ENCODE measurements at regions not wholly inside any gene's neighbourhood (a gene's known extent, or its start where the extent isn't known, plus 50 kb on each side); places are given as distances from the start of the nearest gene placed in this dataset.
A peak's percentile ranks its signal among the peaks of the same experiment; 100 is the strongest.

DNA sequence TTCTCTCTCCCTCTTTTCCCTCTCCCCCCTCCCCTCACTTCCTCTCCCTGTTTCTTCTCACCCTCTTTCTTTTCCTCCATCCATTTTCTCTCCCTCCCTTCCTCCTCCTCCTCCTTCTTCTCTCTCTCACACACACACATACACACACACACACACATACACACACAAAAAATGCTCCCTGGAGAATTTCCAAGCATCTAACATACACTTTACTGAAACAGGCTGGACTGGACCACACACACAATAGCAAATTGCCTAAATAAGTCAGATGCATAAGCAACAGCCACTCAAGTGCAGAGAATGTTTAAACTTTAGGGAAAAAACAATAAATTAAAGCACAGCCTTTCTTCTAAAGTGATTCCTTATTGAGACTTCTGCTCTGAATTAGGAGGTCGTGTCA, 267.7 kb downstream of the FGFR2 start:
- peak overlapping the region; percentile 2 to 65 (median 15) for H3K27ac Mint-ChIP-seq
- H3K4me3 Mint-ChIP-seq = no peak overlapping the region
- TF ChIP-seq, protein P1, sequence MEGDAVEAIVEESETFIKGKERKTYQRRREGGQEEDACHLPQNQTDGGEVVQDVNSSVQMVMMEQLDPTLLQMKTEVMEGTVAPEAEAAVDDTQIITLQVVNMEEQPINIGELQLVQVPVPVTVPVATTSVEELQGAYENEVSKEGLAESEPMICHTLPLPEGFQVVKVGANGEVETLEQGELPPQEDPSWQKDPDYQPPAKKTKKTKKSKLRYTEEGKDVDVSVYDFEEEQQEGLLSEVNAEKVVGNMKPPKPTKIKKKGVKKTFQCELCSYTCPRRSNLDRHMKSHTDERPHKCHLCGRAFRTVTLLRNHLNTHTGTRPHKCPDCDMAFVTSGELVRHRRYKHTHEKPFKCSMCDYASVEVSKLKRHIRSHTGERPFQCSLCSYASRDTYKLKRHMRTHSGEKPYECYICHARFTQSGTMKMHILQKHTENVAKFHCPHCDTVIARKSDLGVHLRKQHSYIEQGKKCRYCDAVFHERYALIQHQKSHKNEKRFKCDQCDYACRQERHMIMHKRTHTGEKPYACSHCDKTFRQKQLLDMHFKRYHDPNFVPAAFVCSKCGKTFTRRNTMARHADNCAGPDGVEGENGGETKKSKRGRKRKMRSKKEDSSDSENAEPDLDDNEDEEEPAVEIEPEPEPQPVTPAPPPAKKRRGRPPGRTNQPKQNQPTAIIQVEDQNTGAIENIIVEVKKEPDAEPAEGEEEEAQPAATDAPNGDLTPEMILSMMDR (IDR thresholded peaks at IDR 0.05; ENCODE audit: unreplicated experiment in 3 of 3) = no peak
- H3K36me3 Mint-ChIP-seq (ENCODE audit: low read depth) = no peaks in the 10 kb centered on the region
- H3K27me3 Mint-ChIP-seq (ENCODE audit: low read depth) = peaks cover 14% of the 10 kb centered on the region
- peaks cover 6% of the 10 kb centered on the region for H3K4me1 Mint-ChIP-seq
- H3K9me3 Mint-ChIP-seq = no peaks in the 10 kb centered on the region

DNA sequence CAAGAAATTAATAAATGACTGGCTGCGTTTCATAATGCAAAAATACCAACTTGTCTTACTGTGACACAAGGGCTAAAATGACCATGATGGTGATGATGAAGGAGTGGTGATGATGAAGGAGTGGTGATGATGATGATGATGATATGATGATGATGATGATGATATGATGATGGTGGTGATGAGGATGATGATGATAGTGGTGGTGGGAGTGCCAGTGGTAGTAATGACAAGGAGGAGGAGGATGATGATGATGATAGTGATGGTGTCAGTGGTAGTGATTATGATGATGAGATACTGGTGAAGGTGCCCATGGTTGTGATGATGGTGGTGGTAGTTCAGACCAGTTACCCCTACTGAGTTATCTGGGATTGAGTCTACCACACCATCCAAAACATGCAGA, 265.9 kb downstream of the FGFR2 start:
- Mint-ChIP-seq H3K27me3 (ENCODE audit: low read depth) (peaks cover 8% of the 10 kb centered on the region), H3K36me3 (ENCODE audit: low read depth) (no peaks in the 10 kb centered on the region), H3K27ac (no peak overlapping the region), H3K9me3 (no peaks in the 10 kb centered on the region), H3K4me3 (no peak overlapping the region), H3K4me1 (peaks cover 6% of the 10 kb centered on the region)
- TF ChIP-seq, protein P1 (IDR thresholded peaks at IDR 0.05; ENCODE audit: unreplicated experiment in 3 of 3) = no peak

DNA sequence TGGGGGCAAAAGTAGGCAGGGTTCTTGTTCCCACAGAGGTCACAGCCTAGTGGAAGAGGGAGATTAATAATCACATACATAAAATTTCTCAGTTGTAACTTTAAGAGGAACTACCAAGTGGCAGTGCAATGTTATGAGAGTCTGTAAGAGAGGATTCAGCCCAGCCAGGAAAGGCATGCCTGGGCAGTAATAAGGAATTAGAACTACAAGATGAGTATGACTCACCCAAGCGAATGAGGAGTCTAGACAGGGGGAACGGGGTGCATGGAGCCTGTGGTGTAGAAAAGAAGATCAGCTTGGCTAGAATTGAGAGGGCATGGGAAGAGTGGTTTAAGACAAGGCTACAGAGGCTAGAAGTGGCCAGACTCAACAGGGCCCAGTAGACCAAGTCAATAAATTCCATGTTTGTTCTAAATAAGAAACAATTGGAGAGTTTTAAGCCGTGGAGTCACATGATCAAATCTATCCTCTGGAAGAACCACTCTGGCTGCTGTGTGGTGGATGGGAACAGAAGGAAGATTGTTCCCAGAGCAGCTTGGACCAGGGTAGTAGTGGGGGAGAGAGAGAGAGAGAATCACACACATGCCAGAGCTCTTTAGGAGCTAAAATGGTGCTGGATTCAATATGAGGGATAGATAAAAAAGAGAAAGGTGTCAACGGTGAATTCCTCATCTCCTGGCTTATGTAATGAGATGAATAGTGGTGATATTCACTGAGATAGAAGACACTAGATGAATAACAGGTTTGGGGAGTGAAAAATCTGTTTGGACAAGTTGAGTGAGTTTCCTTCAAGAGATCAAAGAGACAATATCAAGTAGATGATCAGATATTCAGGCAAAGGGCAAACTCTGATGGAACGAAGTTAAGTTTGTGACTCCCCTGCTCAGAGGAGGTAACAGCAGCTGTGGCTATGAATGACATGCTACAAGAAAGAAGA, 265.1 kb downstream of the FGFR2 start:
- H3K4me3 Mint-ChIP-seq = no peak overlapping the region
- peaks cover 7% of the 10 kb centered on the region for H3K4me1 Mint-ChIP-seq
- TF ChIP-seq, protein P1 (IDR thresholded peaks at IDR 0.05; ENCODE audit: unreplicated experiment in 3 of 3) = no peak
- no peaks in the 10 kb centered on the region for H3K9me3 Mint-ChIP-seq
- H3K27me3 Mint-ChIP-seq (ENCODE audit: low read depth) = peaks cover 8% of the 10 kb centered on the region
- no peak overlapping the region for H3K27ac Mint-ChIP-seq
- no peaks in the 10 kb centered on the region for H3K36me3 Mint-ChIP-seq (ENCODE audit: low read depth)

DNA sequence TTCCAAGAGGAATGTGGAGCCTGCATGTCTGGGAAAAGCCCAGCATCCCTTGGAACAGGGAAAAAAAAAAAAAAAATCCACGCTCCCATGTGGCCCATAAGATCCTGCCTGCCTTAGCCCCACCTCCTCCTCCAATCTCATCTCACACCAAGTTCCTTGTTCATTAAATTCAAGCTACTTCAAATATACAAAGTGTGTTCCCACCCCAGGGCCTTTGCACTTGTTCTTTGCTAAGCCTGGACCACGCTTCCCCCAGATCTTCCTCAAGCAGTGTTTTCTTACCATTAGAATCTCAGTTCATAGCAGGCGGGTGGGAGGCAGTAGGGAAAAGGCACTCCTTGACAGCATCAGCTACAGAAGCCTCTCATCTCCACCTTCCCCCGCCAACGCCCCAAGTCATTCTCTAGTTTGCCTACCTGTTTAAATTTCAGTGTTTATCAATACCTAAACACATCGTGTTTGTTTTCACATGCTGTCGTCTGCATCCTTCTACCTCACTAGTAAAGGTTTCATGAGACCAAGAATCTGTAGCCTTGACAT, 262.8 kb downstream of the FGFR2 start:
- H3K27ac Mint-ChIP-seq = peak overlapping the region in 1 of 3 experiments; percentile 48
- H3K9me3 Mint-ChIP-seq = no peaks in the 10 kb centered on the region
- TF ChIP-seq, protein P1 (IDR thresholded peaks at IDR 0.05; ENCODE audit: unreplicated experiment in 3 of 3) = no peak
- no peaks in the 10 kb centered on the region for H3K36me3 Mint-ChIP-seq (ENCODE audit: low read depth)
- peaks cover 21% of the 10 kb centered on the region for H3K4me1 Mint-ChIP-seq
- no peak overlapping the region for H3K4me3 Mint-ChIP-seq
- H3K27me3 Mint-ChIP-seq (ENCODE audit: low read depth) = peaks cover 17% of the 10 kb centered on the region

DNA sequence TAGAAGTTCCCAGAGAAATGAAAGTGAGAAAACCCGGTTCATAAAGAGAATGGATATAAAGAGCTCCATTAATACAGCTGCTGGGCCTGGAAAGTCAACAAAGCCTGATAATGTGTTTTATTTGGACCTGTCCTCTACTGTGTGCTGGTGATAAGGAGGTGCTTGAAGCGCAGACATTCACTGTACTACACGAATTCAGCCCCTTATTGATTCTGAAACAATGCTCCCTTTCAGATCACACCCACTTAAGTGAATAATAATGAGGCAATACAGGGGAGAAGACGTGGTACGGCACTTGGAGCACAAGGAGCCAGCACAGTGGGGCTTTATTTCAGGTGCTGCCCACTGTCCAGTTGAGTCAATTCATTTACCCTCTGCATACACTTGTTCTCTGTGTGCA, 260.8 kb downstream of the FGFR2 start:
- Mint-ChIP-seq H3K4me1 (peaks cover 20% of the 10 kb centered on the region), H3K27ac (no peak overlapping the region), H3K36me3 (ENCODE audit: low read depth) (no peaks in the 10 kb centered on the region), H3K9me3 (no peaks in the 10 kb centered on the region), H3K27me3 (ENCODE audit: low read depth) (peaks cover 11% of the 10 kb centered on the region), H3K4me3 (no peak overlapping the region)
- TF ChIP-seq, protein P1 (IDR thresholded peaks at IDR 0.05; ENCODE audit: unreplicated experiment in 3 of 3) = no peak

Data from nephron (organoid).